WTC11 (cell line): ENCODE measurements at regions not wholly inside any gene's neighbourhood (a gene's known extent, or its start where the extent isn't known, plus 50 kb on each side); places are given as distances from the start of the nearest gene placed in this dataset.

Experiments
- ATAC-seq: fragments of 200-7000 bp; cut with Tn5 transposase; 2 replicates; pipeline ENCODE4 v1.10.0; 2021; ENCODE audit warnings: mild to moderate bottlenecking, moderate library complexity
- CTCF ChIA-PET: fragments of 300-600 bp; sonication (Branson Sonifier 250); formaldehyde crosslinking; loops from one replicate; lab custom pipeline; 2021; ENCODE audit warnings: antibody characterized with exemption; lab: Charles Lee
- POLR2A ChIA-PET: fragments of 350-600 bp; sonication (Branson Sonifier 250); formaldehyde crosslinking; loops from one replicate; lab custom pipeline; 2021; ENCODE audit warnings: antibody characterized with exemption; lab: Charles Lee
- DNase-seq: peaks from one replicate; pipeline ENCODE4 v3.0.0; 2021; ENCODE audit warnings: low spot score
- H3K27ac Mint-ChIP-seq: 2 replicates; pipeline ENCODE4 v1.8.0; 2021; ENCODE audit warnings: mixed read lengths
- H3K27me3 Mint-ChIP-seq: 2 replicates; pipeline ENCODE4 v1.8.0; 2021; ENCODE audit warnings: low read depth, mild to moderate bottlenecking, moderate library complexity, mixed read lengths
- H3K36me3 Mint-ChIP-seq: 2 replicates; pipeline ENCODE4 v1.8.0; 2021; ENCODE audit warnings: mixed read lengths
- H3K4me1 Mint-ChIP-seq: 2 replicates; pipeline ENCODE4 v1.8.0; 2022; ENCODE audit warnings: mixed read lengths
- H3K4me3 Mint-ChIP-seq: 2 replicates; pipeline ENCODE4 v1.8.0; 2021; ENCODE audit warnings: mild to moderate bottlenecking, moderate library complexity, mixed read lengths
- H3K9me3 Mint-ChIP-seq: 2 replicates; pipeline ENCODE4 v1.8.0; 2021; ENCODE audit warnings: mixed read lengths
- ATF1 ChIP-seq: sonication (generic); formaldehyde crosslinking; IDR thresholded peaks from 2 replicates; pipeline ENCODE4 v1.8.1; 2023; ENCODE audit warnings: mild to moderate bottlenecking, moderate library complexity, missing genetic modification reagents
- ATF3 ChIP-seq: sonication (generic); formaldehyde crosslinking; conservative IDR thresholded peaks from 2 replicates; pipeline ENCODE4 v1.8.1; 2022; ENCODE audit warnings: mild to moderate bottlenecking, missing genetic modification reagents
- CBFB ChIP-seq: sonication (generic); formaldehyde crosslinking; IDR thresholded peaks from 2 replicates; pipeline ENCODE4 v1.8.1; 2022; ENCODE audit warnings: mild to moderate bottlenecking, low read depth, missing genetic modification reagents
- CDX4 ChIP-seq: fragments of 250-450 bp; sonication (Bioruptor Pico); IDR thresholded peaks from 2 replicates; pipeline ENCODE4 v1.9.0; 2021; ENCODE audit warnings: moderate library complexity, mild to moderate bottlenecking, inconsistent platforms, borderline replicate concordance
- EMX1 ChIP-seq: fragments of 250-450 bp; sonication (Bioruptor Pico); IDR thresholded peaks from 2 replicates; pipeline ENCODE4 v1.8.0; 2021; ENCODE audit warnings: mild to moderate bottlenecking
- FOXK1 ChIP-seq: sonication (generic); formaldehyde crosslinking; IDR thresholded peaks from 2 replicates; pipeline ENCODE4 v1.8.0; 2022; ENCODE audit warnings: mild to moderate bottlenecking, moderate library complexity, missing genetic modification reagents
- IRF2 ChIP-seq: sonication (generic); formaldehyde crosslinking; IDR thresholded peaks from 2 replicates; pipeline ENCODE4 v1.8.0; 2022; ENCODE audit warnings: low read depth, missing genetic modification reagents, borderline replicate concordance
- JUN ChIP-seq: sonication (generic); formaldehyde crosslinking; IDR thresholded peaks from 2 replicates; pipeline ENCODE4 v1.8.0; 2023; ENCODE audit warnings: mild to moderate bottlenecking, missing genetic modification reagents
- MYBL2 ChIP-seq: sonication (generic); formaldehyde crosslinking; IDR thresholded peaks from 2 replicates; pipeline ENCODE4 v1.8.1; 2023; ENCODE audit warnings: mild to moderate bottlenecking, moderate library complexity, missing genetic modification reagents
- NR2C2 ChIP-seq: sonication (generic); formaldehyde crosslinking; IDR thresholded peaks from 2 replicates; pipeline ENCODE4 v1.8.0; 2022; ENCODE audit warnings: mild to moderate bottlenecking, missing genetic modification reagents
- PRDM15 ChIP-seq: sonication (generic); formaldehyde crosslinking; IDR thresholded peaks from 2 replicates; pipeline ENCODE4 v1.8.0; 2022; ENCODE audit warnings: missing genetic modification reagents
- PRRX2 ChIP-seq: fragments of 250-450 bp; sonication (Bioruptor Pico); IDR thresholded peaks from 2 replicates; pipeline ENCODE4 v1.8.0; 2021; ENCODE audit warnings: mild to moderate bottlenecking
- SOX15 ChIP-seq: fragments of 250-450 bp; sonication (Bioruptor Pico); IDR thresholded peaks from 2 replicates; pipeline ENCODE4 v1.9.0; 2021; ENCODE audit warnings: mild to moderate bottlenecking
- TEAD1 ChIP-seq: sonication (generic); formaldehyde crosslinking; IDR thresholded peaks from 2 replicates; pipeline ENCODE4 v1.8.0; 2022; ENCODE audit warnings: mild to moderate bottlenecking, missing genetic modification reagents
- TEAD4 ChIP-seq: sonication (generic); formaldehyde crosslinking; IDR thresholded peaks from 2 replicates; pipeline ENCODE4 v1.8.0; 2022; ENCODE audit warnings: mild to moderate bottlenecking, missing genetic modification reagents
- USF2 ChIP-seq: sonication (generic); formaldehyde crosslinking; IDR thresholded peaks from 2 replicates; pipeline ENCODE4 v1.8.1; 2023; ENCODE audit warnings: mild to moderate bottlenecking, missing genetic modification reagents, moderate library complexity
- ZBTB21 ChIP-seq: sonication (generic); formaldehyde crosslinking; IDR thresholded peaks from 2 replicates; pipeline ENCODE4 v1.8.1; 2023; ENCODE audit warnings: mild to moderate bottlenecking, missing genetic modification reagents, borderline replicate concordance
- ZBTB43 ChIP-seq: sonication (generic); formaldehyde crosslinking; IDR thresholded peaks from 2 replicates; pipeline ENCODE4 v1.8.1; 2023; ENCODE audit warnings: mild to moderate bottlenecking, missing genetic modification reagents
- ZNF317 ChIP-seq: sonication (generic); formaldehyde crosslinking; IDR thresholded peaks from 2 replicates; pipeline ENCODE4 v1.8.1; 2023; ENCODE audit warnings: low read depth, mild to moderate bottlenecking, moderate library complexity, missing genetic modification reagents, borderline replicate concordance

- TF ChIP-seq PRDM15 (CRISPR knock-in tag) (no peak), ATF1 (CRISPR knock-in tag) (no peak), ZNF317 (CRISPR knock-in tag) (no peak), JUN (CRISPR knock-in tag) (no peak), IRF2 (no peak), PRRX2 (CRISPR knock-in tag) (no peak)
Observed at GRCh38 chr10:21278491-21279216, 246.8 kb downstream of the SKIDA1 start (continued).

- Mint-ChIP-seq H3K9me3 (peaks cover 27% of the 10 kb centered on the region), H3K4me1 (peaks cover 8% of the 10 kb centered on the region), H3K36me3 (peaks cover 33% of the 10 kb centered on the region), H3K27ac (no peak overlapping the region; the same call in 1 of the 2 replicates), H3K27me3 (no peaks in the 10 kb centered on the region), H3K4me3 (no peak overlapping the region)
- ATAC-seq (no peak), DNase-seq (no peak)
- CTCF ChIA-PET, result interaction anchor here (1.1 kb wide), 1 partner anchor 101 kb away, joined by 3 read pairs; no protein-coding TSS in a partner anchor
- TF ChIP-seq NR2C2 (CRISPR knock-in tag) (no peak), ZNF317 (CRISPR knock-in tag) (no peak), ZBTB43 (CRISPR knock-in tag) (no peak), MYBL2 (CRISPR knock-in tag) (no peak), FOXK1 (CRISPR knock-in tag) (no peak), TEAD4 (CRISPR knock-in tag) (no peak), ZBTB21 (CRISPR knock-in tag) (no peak), ATF3 (CRISPR knock-in tag) (no peak)
- POLR2A ChIA-PET, result no interaction called here
Observed at GRCh38 chr10:21273400-21273968, 252.0 kb downstream of the SKIDA1 start.

- peaks cover 27% of the 10 kb centered on the region for H3K9me3 Mint-ChIP-seq
- peaks cover 33% of the 10 kb centered on the region for H3K36me3 Mint-ChIP-seq
- ChIA-PET CTCF (interaction anchor here (1.1 kb wide), 1 partner anchor 100 kb away, joined by 3 read pairs; no protein-coding TSS in a partner anchor), POLR2A (no interaction called here)
- no peak overlapping the region for H3K27ac Mint-ChIP-seq
- H3K4me3 Mint-ChIP-seq, result no peak overlapping the region
- no peak for TF ChIP-seq ZBTB21 (CRISPR knock-in tag)
- no peak for TF ChIP-seq CBFB
- no peak for TF ChIP-seq USF2
- TF ChIP-seq TEAD1 (CRISPR knock-in tag), result no peak
- TF ChIP-seq CDX4 (CRISPR knock-in tag), result no peak
- no peak for TF ChIP-seq SOX15 (CRISPR knock-in tag)
- TF ChIP-seq PRDM15 (CRISPR knock-in tag), result no peak
- TF ChIP-seq EMX1 (CRISPR knock-in tag), result no peak
- TF ChIP-seq ATF3 (CRISPR knock-in tag), result no peak
- no peaks in the 10 kb centered on the region for H3K27me3 Mint-ChIP-seq
- no peak for ATAC-seq
- peaks cover 5% of the 10 kb centered on the region for H3K4me1 Mint-ChIP-seq
- no peak for DNase-seq
Observed at GRCh38 chr10:21272643-21273399, 252.7 kb downstream of the SKIDA1 start.
